Stomach (tissue), 8 donors: ENCODE measurements at regions not wholly inside any gene's neighbourhood (a gene's known extent, or its start where the extent isn't known, plus 50 kb on each side); places are given as distances from the start of the nearest gene placed in this dataset.

Experiments used
- DNase-seq, 2 donors: peaks; one replicate each; pipeline versions ENCODE4 v3.0.0 to v3.0.0-alpha.2; 2013 to 2019
- H3K27ac ChIP-seq, 5 donors: fragments of 200-600 bp in 4 of 5; sonication (generic) in 4 of 5; one replicate each; pipeline ENCODE4 v1.5.1; 2013 to 2019; ENCODE audit warnings: mild to moderate bottlenecking in 1 of 5, moderate library complexity in 1 of 5
- H3K27me3 ChIP-seq, 3 donors: fragments of 200-600 bp; sonication (generic); one replicate each; pipeline ENCODE4 v1.5.1; 2017 to 2019; ENCODE audit warnings: mixed run types in 1 of 3
- H3K36me3 ChIP-seq, 4 donors: fragments of 200-600 bp; sonication (generic); 1 replicate in 3 of 4; 2 replicates in 1 of 4; pipeline ENCODE4 v1.5.1; 2016 to 2019
- H3K4me1 ChIP-seq, 4 donors: fragments of 200-600 bp; sonication (generic); one replicate each; pipeline ENCODE4 v1.5.1; 2016 to 2019
- H3K4me3 ChIP-seq, 4 donors: fragments of 200-600 bp; sonication (generic) in 3 of 4; one replicate each; pipeline ENCODE4 v1.5.1; 2016 to 2019; ENCODE audit warnings: mild to moderate bottlenecking in 1 of 4
- H3K9me3 ChIP-seq, 4 donors: fragments of 200-600 bp; sonication (generic); one replicate each; pipeline ENCODE4 v1.5.1; 2016 to 2019
- CTCF ChIP-seq, 7 experiments: fragments of 450-650 bp in 4 of 7; fragments of 200-600 bp in 3 of 7; sonication (generic) in 3 of 7; IDR thresholded peaks; one replicate each; pipeline ENCODE4 v1.5.1; 2016 to 2019; ENCODE audit warnings: antibody characterized with exemption in 7 of 7, control low read depth in 2 of 7, mild to moderate bottlenecking in 1 of 7
- EP300 ChIP-seq: sonication (generic); formaldehyde crosslinking; IDR thresholded peaks from one replicate; pipeline ENCODE4 v1.6.1; 2017; ENCODE audit warnings: antibody characterized with exemption
- POLR2A ChIP-seq, 4 donors: fragments of 450-650 bp; IDR thresholded peaks; one replicate each; pipeline ENCODE4 v1.6.1; 2016; ENCODE audit warnings: antibody characterized with exemption in 4 of 4, control low read depth in 2 of 4, mild to moderate bottlenecking in 1 of 4, moderate library complexity in 1 of 4
- POLR2AphosphoS5 ChIP-seq, 3 donors: sonication (generic); formaldehyde crosslinking; IDR thresholded peaks; one replicate each; pipeline ENCODE4 v1.6.1; 2016; ENCODE audit warnings: antibody characterized with exemption in 3 of 3
- WGBS, 5 donors: extraction: QIAGEN DNeasy Blood & Tissue Kit in 3 of 5; methylation state at CpG; one replicate each; pipeline versions ENCODE4 v1.1.5 to v1.1.7; 2013 to 2018; 5-methylcytosine and 5-hydroxymethylcytosine counted together
- intact Hi-C: fragments of 100-400 bp; cut with DNase I; formaldehyde crosslinking; loops from one replicate; pipeline ENCODE4 v1.15.1; 2023; ENCODE audit warnings: low total_unique reads
- donor health status: healthy with polysubstance abuse.
- donor health status: Bipolar disorder and iron deficiency.
- donor health status: healthy.

GRCh38 chr6:12420626-12421025 lies 130.5 kb downstream of the EDN1 start:
- 59 to 68% (median 66%) methylated on average over 5 of the region's 5 CpGs for WGBS, 5 donors
- Histone ChIP-seq H3K4me3 (no peak overlapping the region), H3K9me3 (peaks cover 0 to 4% (median 0%) of the 10 kb centered on the region in 4 donors), H3K27me3 (no peaks in the 10 kb centered on the region), H3K27ac (no peak overlapping the region), H3K36me3 (no peaks in the 10 kb centered on the region), H3K4me1 (peaks cover 0 to 26% (median 9%) of the 10 kb centered on the region in 4 donors)
- intact Hi-C loops, result no loop called here
- TF ChIP-seq EP300 (no peak), POLR2AphosphoS5 (IDR thresholded peaks at IDR 0.05) (no peak), POLR2A (IDR thresholded peaks at IDR 0.05) (no peak), CTCF (IDR thresholded peaks at IDR 0.05) (no peak)
- peak in 1 of 2 donors; percentile 29 for DNase-seq

- intact Hi-C loops, result no loop called here
- H3K27me3 ChIP-seq, result no peaks in the 10 kb centered on the region
- H3K9me3 ChIP-seq, result peaks cover 0 to 4% (median 0%) of the 10 kb centered on the region in 4 donors
- 83 to 100% (median 96%) methylated on average over 1 of the region's 1 CpG for WGBS, 5 donors
- no peaks in the 10 kb centered on the region for H3K36me3 ChIP-seq
- TF ChIP-seq EP300 (no peak), CTCF (IDR thresholded peaks at IDR 0.05) (no peak), POLR2AphosphoS5 (IDR thresholded peaks at IDR 0.05) (no peak), POLR2A (IDR thresholded peaks at IDR 0.05) (no peak)
- H3K27ac ChIP-seq, result no peak overlapping the region
- no peak overlapping the region for H3K4me3 ChIP-seq
- no peak for DNase-seq
- peaks cover 0 to 22% (median 6%) of the 10 kb centered on the region in 4 donors for H3K4me1 ChIP-seq
Observed at GRCh38 chr6:12421596-12421995, 131.4 kb downstream of the EDN1 start.

GRCh38 chr6:12422848-12423247 lies 132.7 kb downstream of the EDN1 start:
- WGBS, 5 donors, result 62 to 82% (median 79%) methylated on average over 8 of the region's 8 CpGs
- DNase-seq, result peak in 1 of 2 donors; percentile 20
- H3K27ac ChIP-seq, result no peak overlapping the region
- no peak for TF ChIP-seq CTCF (IDR thresholded peaks at IDR 0.05)
- peak in 2 of 3 donors; percentile 16 to 21 for TF ChIP-seq POLR2AphosphoS5 (IDR thresholded peaks at IDR 0.05)
- peaks cover 0 to 4% (median 0%) of the 10 kb centered on the region in 4 donors for H3K9me3 ChIP-seq
- no peaks in the 10 kb centered on the region for H3K36me3 ChIP-seq
- peaks cover 0 to 22% (median 6%) of the 10 kb centered on the region in 4 donors for H3K4me1 ChIP-seq
- H3K4me3 ChIP-seq, result no peak overlapping the region
- intact Hi-C loops, result no loop called here
- no peaks in the 10 kb centered on the region for H3K27me3 ChIP-seq

GRCh38 chr6:12423832-12424231 lies 133.7 kb downstream of the EDN1 start:
- Histone ChIP-seq H3K36me3 (no peaks in the 10 kb centered on the region), H3K4me3 (no peak overlapping the region), H3K4me1 (peaks cover 0 to 22% (median 6%) of the 10 kb centered on the region in 4 donors), H3K9me3 (peaks cover 0 to 4% (median 0%) of the 10 kb centered on the region in 4 donors), H3K27ac (no peak overlapping the region), H3K27me3 (no peaks in the 10 kb centered on the region)
- TF ChIP-seq POLR2AphosphoS5 (IDR thresholded peaks at IDR 0.05) (no peak), EP300 (no peak), CTCF (IDR thresholded peaks at IDR 0.05) (no peak), POLR2A (IDR thresholded peaks at IDR 0.05) (no peak)
- WGBS, 5 donors, result 14 to 28% (median 26%) methylated on average over 1 of the region's 1 CpG
- DNase-seq, result peak in 1 of 2 donors; percentile 23
- intact Hi-C loops, result no loop called here
